Fibroblast of skin of right quadriceps (primary cell): ENCODE measurements at regions not wholly inside any gene's neighbourhood (a gene's known extent, or its start where the extent isn't known, plus 50 kb on each side); places are given as distances from the start of the nearest gene placed in this dataset.
"Not testable (repeated sequence)": the region's sequence is repeated elsewhere in the genome, so short reads cannot be mapped to it uniquely, and the experiment has no call there.

Experiments used
- DNase-seq: peaks from one replicate; pipeline ENCODE4 v3.0.0-alpha.2; 2013

- no peak for DNase-seq
These were observed 62.5 kb upstream of the ENPP6 start for GRCh38 chr4:184280137-184280536.

GRCh38 chr4:184279496-184280061 is 61.9 kb upstream of the ENPP6 start:
- DNase-seq = no peak

GRCh38 chr4:184277769-184278168 is 60.1 kb upstream of the ENPP6 start:
- not testable (repeated sequence) for DNase-seq

GRCh38 chr4:184277010-184277409 is 59.3 kb upstream of the ENPP6 start:
- DNase-seq = not testable (repeated sequence)

GRCh38 chr4:184276346-184276745 is 58.7 kb upstream of the ENPP6 start:
- DNase-seq = not testable (repeated sequence)

- no peak for DNase-seq
These were observed 58.1 kb upstream of the ENPP6 start for GRCh38 chr4:184275766-184276165.

- DNase-seq = peak; percentile 27
These were observed 56.7 kb upstream of the ENPP6 start for GRCh38 chr4:184274286-184274951.

GRCh38 chr4:184273166-184274147 is 55.8 kb upstream of the ENPP6 start:
- DNase-seq = no peak

GRCh38 chr4:184270808-184271413 is 53.2 kb upstream of the ENPP6 start:
- no peak for DNase-seq

GRCh38 chr4:184269879-184270430 is 52.3 kb upstream of the ENPP6 start:
- no peak for DNase-seq

- no peak for DNase-seq
These were observed 51.0 kb upstream of the ENPP6 start for GRCh38 chr4:184268584-184269160.

GRCh38 chr4:184267673-184268583 is 50.3 kb upstream of the ENPP6 start:
- DNase-seq = peak; percentile 90
